Peyer's patch (tissue), 4 donors: ENCODE measurements at regions not wholly inside any gene's neighbourhood (a gene's known extent, or its start where the extent isn't known, plus 50 kb on each side); places are given as distances from the start of the nearest gene placed in this dataset.

Experiments used
- DNase-seq, 3 donors: peaks; one replicate each; pipeline ENCODE4 v3.0.0-alpha.2; 2017 to 2019
- H3K27ac ChIP-seq, 4 donors: fragments of 200-600 bp; sonication (generic); one replicate each; pipeline ENCODE4 v1.5.1; 2016 to 2019
- H3K27me3 ChIP-seq, 2 donors: fragments of 200-600 bp; sonication (generic); one replicate each; pipeline ENCODE4 v1.5.1; 2019
- H3K36me3 ChIP-seq, 3 donors: fragments of 200-600 bp; sonication (generic); one replicate each; pipeline ENCODE4 v1.5.1; 2016 to 2019
- H3K4me1 ChIP-seq, 4 donors: fragments of 200-600 bp; sonication (generic); one replicate each; pipeline ENCODE4 v1.5.1; 2016 to 2019
- H3K4me3 ChIP-seq, 4 donors: fragments of 200-600 bp; sonication (generic); 1 replicate in 3 of 4; 2 replicates in 1 of 4; pipeline ENCODE4 v1.5.1; 2016 to 2019; ENCODE audit warnings: mild to moderate bottlenecking in 1 of 4
- H3K9me3 ChIP-seq, 4 donors: fragments of 200-600 bp; sonication (generic); one replicate each; pipeline ENCODE4 v1.5.1; 2016 to 2019; ENCODE audit warnings: mild to moderate bottlenecking in 1 of 4
- POLR2A ChIP-seq, 2 donors: fragments of 450-650 bp; IDR thresholded peaks; one replicate each; pipeline ENCODE4 v1.5.1; 2017; ENCODE audit warnings: antibody characterized with exemption in 2 of 2, mild to moderate bottlenecking in 2 of 2, moderate library complexity in 2 of 2
- TF ChIP-seq, protein P1 (sequence below), 6 experiments: fragments of 450-650 bp in 4 of 6; fragments of 200-600 bp in 2 of 6; sonication (generic) in 1 of 6; IDR thresholded peaks; one replicate each; pipeline ENCODE4 v1.5.1; 2017 to 2019; ENCODE audit warnings: antibody characterized with exemption in 6 of 6, mild to moderate bottlenecking in 3 of 6, moderate library complexity in 1 of 6

DNA sequence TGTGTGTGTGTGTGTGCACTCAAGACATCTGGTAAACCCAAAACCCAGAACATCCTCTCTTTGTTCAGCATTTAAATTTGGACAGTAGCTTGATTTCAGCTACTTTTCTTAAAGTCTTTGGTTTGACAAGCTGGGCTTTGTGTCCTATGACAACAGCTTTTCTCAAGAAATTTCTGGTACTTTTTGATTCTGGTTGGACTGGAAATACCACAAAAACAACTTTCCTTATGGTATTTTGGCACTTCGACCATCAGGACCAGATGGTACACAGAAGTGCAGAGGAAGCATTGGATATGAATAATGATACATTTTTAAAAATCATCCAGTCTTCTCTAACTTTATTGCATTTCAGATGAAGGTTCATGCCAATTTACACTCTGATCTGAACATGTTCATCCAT lies 286.6 kb upstream of the FLRT2 start:
- no peak overlapping the region for H3K4me3 ChIP-seq
- TF ChIP-seq POLR2A (IDR thresholded peaks at IDR 0.05) = no peak
- TF ChIP-seq, protein P1, sequence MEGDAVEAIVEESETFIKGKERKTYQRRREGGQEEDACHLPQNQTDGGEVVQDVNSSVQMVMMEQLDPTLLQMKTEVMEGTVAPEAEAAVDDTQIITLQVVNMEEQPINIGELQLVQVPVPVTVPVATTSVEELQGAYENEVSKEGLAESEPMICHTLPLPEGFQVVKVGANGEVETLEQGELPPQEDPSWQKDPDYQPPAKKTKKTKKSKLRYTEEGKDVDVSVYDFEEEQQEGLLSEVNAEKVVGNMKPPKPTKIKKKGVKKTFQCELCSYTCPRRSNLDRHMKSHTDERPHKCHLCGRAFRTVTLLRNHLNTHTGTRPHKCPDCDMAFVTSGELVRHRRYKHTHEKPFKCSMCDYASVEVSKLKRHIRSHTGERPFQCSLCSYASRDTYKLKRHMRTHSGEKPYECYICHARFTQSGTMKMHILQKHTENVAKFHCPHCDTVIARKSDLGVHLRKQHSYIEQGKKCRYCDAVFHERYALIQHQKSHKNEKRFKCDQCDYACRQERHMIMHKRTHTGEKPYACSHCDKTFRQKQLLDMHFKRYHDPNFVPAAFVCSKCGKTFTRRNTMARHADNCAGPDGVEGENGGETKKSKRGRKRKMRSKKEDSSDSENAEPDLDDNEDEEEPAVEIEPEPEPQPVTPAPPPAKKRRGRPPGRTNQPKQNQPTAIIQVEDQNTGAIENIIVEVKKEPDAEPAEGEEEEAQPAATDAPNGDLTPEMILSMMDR (IDR thresholded peaks at IDR 0.05) = no peak

DNA sequence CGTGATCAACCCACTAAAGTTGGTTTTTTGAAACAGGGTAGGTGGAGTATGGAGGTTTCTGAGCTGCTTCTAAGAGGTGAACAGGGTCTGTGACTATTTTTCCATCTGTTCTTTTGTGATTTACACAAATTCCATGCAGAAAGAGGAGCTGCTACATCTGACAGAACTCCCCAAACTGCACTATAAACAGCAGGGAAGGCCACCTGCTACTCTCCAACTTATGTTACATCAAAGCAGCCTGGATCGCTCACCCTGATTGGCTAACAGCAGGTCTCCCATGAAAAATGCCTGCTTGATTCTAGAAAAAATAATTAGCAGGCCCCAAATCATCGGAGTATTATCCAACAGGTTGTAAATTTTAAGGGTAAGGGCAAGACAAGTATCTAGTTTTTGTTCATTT lies 282.9 kb upstream of the FLRT2 start:
- Histone ChIP-seq H3K4me3 (no peak overlapping the region), H3K9me3 (no peaks in the 10 kb centered on the region), H3K4me1 (no peaks in the 10 kb centered on the region), H3K27me3 (no peaks in the 10 kb centered on the region), H3K36me3 (no peaks in the 10 kb centered on the region), H3K27ac (no peak overlapping the region)
- TF ChIP-seq, protein P1 (IDR thresholded peaks at IDR 0.05) = no peak
- no peak for TF ChIP-seq POLR2A (IDR thresholded peaks at IDR 0.05)
- DNase-seq = no peak

More for the DNA sequence above, 286.6 kb upstream of the FLRT2 start:
- Histone ChIP-seq H3K9me3 (no peaks in the 10 kb centered on the region), H3K27ac (no peak overlapping the region), H3K27me3 (no peaks in the 10 kb centered on the region), H3K4me1 (no peaks in the 10 kb centered on the region), H3K36me3 (no peaks in the 10 kb centered on the region)
- no peak for DNase-seq

GRCh38 chr14:85248881-85249635 lies 280.9 kb upstream of the FLRT2 start:
- Histone ChIP-seq H3K4me3 (no peak overlapping the region), H3K27me3 (no peaks in the 10 kb centered on the region), H3K9me3 (no peaks in the 10 kb centered on the region), H3K27ac (no peak overlapping the region), H3K36me3 (no peaks in the 10 kb centered on the region), H3K4me1 (no peaks in the 10 kb centered on the region)
- TF ChIP-seq POLR2A (IDR thresholded peaks at IDR 0.05) = no peak
- TF ChIP-seq, protein P1 (IDR thresholded peaks at IDR 0.05) = no peak
- DNase-seq = no peak

GRCh38 chr14:85250414-85251189 lies 279.3 kb upstream of the FLRT2 start:
- no peaks in the 10 kb centered on the region for H3K9me3 ChIP-seq
- TF ChIP-seq POLR2A (IDR thresholded peaks at IDR 0.05) = no peak
- TF ChIP-seq, protein P1 (IDR thresholded peaks at IDR 0.05) = no peak
- no peak overlapping the region for H3K27ac ChIP-seq
- H3K36me3 ChIP-seq = no peaks in the 10 kb centered on the region
- H3K27me3 ChIP-seq = no peaks in the 10 kb centered on the region
- no peaks in the 10 kb centered on the region for H3K4me1 ChIP-seq
- H3K4me3 ChIP-seq = no peak overlapping the region
- no peak for DNase-seq

DNA sequence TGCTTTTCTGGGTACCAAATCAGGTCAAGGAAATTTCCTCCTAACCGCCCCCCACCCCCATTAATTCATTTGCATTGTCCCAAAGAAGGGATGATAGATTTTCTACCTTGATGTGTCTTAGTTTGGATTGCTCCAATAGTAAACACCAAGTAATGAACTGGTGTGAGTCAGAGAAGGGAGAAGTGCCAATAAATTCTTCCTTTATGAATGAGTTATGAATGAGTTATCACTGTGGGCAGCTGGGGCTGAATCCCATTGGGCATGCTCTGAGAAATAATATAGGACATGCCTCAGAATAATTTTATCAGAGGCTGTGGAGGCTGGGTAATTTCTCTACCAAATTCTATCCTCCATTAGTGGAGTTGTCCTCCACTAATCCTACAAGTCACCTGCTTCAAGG lies 277.9 kb upstream of the FLRT2 start:
- Histone ChIP-seq H3K27me3 (no peaks in the 10 kb centered on the region), H3K4me3 (no peak overlapping the region), H3K4me1 (no peaks in the 10 kb centered on the region), H3K27ac (no peak overlapping the region), H3K36me3 (no peaks in the 10 kb centered on the region), H3K9me3 (no peaks in the 10 kb centered on the region)
- no peak for DNase-seq
- TF ChIP-seq, protein P1 (IDR thresholded peaks at IDR 0.05) = no peak
- no peak for TF ChIP-seq POLR2A (IDR thresholded peaks at IDR 0.05)
